T-helper 17 cell (primary cell): ENCODE measurements at regions not wholly inside any gene's neighbourhood (a gene's known extent, or its start where the extent isn't known, plus 50 kb on each side); places are given as distances from the start of the nearest gene placed in this dataset.

Experiments
- ATAC-seq: fragments of 150-1000 bp; cut with Tn5 transposase; 2 replicates; pipeline ENCODE4 v1.10.0; 2021; ENCODE audit warnings: mild to moderate bottlenecking, moderate library complexity
- DNase-seq, 3 donors: peaks; one replicate each; pipeline versions ENCODE4 v3.0.0 to v3.0.0-alpha.2; 2020 to 2021
- H3K9me3 ChIP-seq: one replicate; pipeline ENCODE4 v1.7.0; 2013; ENCODE audit warnings: low read length, mild to moderate bottlenecking; ENCODE audit not compliant: control insufficient read depth, poor library complexity, severe bottlenecking
- H3K27ac Mint-ChIP-seq: one replicate; pipeline ENCODE4 v1.8.0; 2022; ENCODE audit warnings: mild to moderate bottlenecking, moderate library complexity, mixed read lengths
- H3K27me3 Mint-ChIP-seq: one replicate; pipeline ENCODE4 v1.8.0; 2022; ENCODE audit warnings: mixed read lengths
- H3K36me3 Mint-ChIP-seq: one replicate; pipeline ENCODE4 v1.8.0; 2022; ENCODE audit warnings: low read depth, mixed read lengths
- H3K4me1 Mint-ChIP-seq: one replicate; pipeline ENCODE4 v1.8.0; 2022; ENCODE audit warnings: mild to moderate bottlenecking, mixed read lengths
- H3K4me3 Mint-ChIP-seq: one replicate; pipeline ENCODE4 v1.8.0; 2022; ENCODE audit warnings: mild to moderate bottlenecking, moderate library complexity, mixed read lengths

DNA sequence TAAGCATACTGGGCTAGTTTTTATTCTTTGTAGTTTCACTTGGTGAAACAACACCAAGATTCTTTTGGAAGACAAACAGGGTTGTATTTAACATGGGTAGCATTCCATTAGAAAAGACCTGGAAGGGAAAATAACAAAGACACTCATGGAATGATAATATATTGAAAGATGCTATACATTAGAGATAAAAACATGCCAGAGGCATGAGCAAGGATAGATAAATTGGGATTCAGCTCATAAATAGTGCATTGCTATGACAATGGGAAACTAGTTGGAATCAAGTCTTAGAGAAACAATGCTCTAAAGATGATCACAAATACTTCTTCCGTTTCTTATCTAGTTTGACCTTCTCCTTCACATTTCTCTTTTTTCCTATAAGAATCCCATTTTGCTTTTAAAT lies 677.4 kb downstream of the ZNF385D start:
- no peak for ATAC-seq
- H3K9me3 ChIP-seq, result no peaks in the 10 kb centered on the region
- H3K4me1 Mint-ChIP-seq, result no peaks in the 10 kb centered on the region
- H3K36me3 Mint-ChIP-seq, result peaks cover 3% of the 10 kb centered on the region
- H3K27me3 Mint-ChIP-seq, result no peaks in the 10 kb centered on the region
- H3K4me3 Mint-ChIP-seq, result no peak overlapping the region
- no peak overlapping the region for H3K27ac Mint-ChIP-seq
- no peak for DNase-seq

DNA sequence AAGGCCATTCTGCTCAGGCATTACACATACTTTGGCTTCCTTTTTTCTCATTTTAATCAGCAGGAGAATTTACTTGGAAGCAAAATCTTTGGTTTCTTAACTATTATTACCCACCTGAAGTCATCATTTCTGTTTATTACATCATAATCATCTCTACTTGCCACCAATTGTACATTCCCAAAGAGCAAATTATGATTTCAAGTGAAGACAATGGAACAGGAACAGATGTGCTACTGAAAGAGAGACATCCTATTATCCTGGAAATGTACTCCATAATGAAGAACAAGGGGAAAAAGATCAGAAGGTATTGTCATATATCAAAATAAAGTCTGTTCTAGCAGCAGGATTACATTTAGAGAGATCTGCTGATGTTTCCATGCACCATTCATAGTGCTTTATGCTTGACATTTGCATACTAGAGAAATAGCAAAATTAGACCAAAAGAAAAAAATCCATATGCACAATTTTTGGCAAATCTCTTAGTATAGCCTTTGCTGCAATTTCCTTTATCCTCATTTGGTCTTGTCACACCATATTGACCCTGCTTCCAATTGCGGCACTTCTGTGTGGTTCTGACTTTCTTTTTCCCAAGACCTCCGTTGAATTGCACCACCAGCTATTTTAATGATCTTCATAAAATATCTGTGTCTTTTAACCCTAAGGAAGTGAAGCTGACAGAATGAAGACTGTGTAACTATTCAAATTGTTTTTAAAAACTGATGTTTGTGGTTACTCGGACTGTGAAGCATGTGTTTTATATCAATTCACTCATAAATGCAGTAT lies 683.8 kb downstream of the ZNF385D start:
- no peak for DNase-seq
- Mint-ChIP-seq H3K27me3 (no peaks in the 10 kb centered on the region), H3K27ac (no peak overlapping the region), H3K4me1 (no peaks in the 10 kb centered on the region), H3K36me3 (no peaks in the 10 kb centered on the region), H3K4me3 (no peak overlapping the region)
- H3K9me3 ChIP-seq, result no peaks in the 10 kb centered on the region
- no peak for ATAC-seq

DNA sequence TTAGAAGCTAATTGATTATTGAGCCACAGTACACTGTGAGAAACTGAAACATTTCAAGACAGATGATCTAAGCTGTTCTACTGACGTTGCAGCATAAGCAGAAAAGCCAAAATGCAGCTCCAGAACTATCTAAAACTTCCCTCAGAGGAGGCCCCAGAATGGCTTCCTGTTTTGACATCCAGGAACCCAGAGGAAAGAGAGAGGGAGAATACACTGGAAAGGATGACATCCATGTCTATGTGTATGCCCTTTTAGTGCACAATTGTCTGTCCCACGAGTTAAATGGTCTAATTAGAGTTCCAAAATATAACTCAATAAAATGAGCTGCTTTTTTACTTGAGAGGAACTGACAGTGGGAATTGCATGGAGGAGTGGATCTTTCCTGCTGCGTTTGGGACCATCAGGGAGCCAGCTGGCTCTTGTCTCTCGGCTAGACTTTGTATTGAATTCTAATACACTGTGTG lies 688.1 kb downstream of the ZNF385D start:
- Mint-ChIP-seq H3K27ac (no peak overlapping the region), H3K27me3 (no peaks in the 10 kb centered on the region), H3K36me3 (no peaks in the 10 kb centered on the region), H3K4me3 (no peak overlapping the region), H3K4me1 (no peaks in the 10 kb centered on the region)
- ATAC-seq (no peak), DNase-seq (no peak)
- no peaks in the 10 kb centered on the region for H3K9me3 ChIP-seq

- no peak for DNase-seq
- H3K4me1 Mint-ChIP-seq, result no peaks in the 10 kb centered on the region
- H3K27ac Mint-ChIP-seq, result no peak overlapping the region
- no peak for ATAC-seq
- no peaks in the 10 kb centered on the region for H3K27me3 Mint-ChIP-seq
- H3K36me3 Mint-ChIP-seq, result no peaks in the 10 kb centered on the region
- H3K9me3 ChIP-seq, result no peaks in the 10 kb centered on the region
- no peak overlapping the region for H3K4me3 Mint-ChIP-seq
Observed at GRCh38 chr3:21059404-21059803, 691.6 kb downstream of the ZNF385D start.

DNA sequence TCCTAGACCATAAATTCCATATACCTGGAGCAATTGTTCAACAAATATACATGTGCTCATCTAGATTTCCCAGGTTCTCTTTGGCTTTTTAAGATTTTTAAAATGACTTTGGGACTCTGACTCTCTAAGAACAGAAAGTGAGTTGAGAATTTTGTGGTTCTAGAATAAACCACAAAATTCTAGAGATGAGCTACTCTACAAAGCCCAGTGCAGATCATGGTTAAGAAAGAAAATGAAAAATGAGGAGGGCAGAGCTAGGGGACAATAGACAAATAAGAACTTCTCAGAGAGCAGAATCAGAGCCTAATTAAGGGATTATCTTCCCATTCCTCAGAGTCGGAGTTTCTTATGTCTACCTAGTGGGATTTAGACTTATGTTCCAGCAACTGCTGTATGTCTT lies 694.7 kb downstream of the ZNF385D start:
- no peaks in the 10 kb centered on the region for H3K4me1 Mint-ChIP-seq
- H3K27ac Mint-ChIP-seq, result no peak overlapping the region
- DNase-seq (no peak), ATAC-seq (no peak)
- no peaks in the 10 kb centered on the region for H3K36me3 Mint-ChIP-seq
- H3K4me3 Mint-ChIP-seq, result no peak overlapping the region
- no peaks in the 10 kb centered on the region for H3K9me3 ChIP-seq
- no peaks in the 10 kb centered on the region for H3K27me3 Mint-ChIP-seq

- Mint-ChIP-seq H3K36me3 (no peaks in the 10 kb centered on the region), H3K4me3 (no peak overlapping the region), H3K27ac (no peak overlapping the region), H3K27me3 (no peaks in the 10 kb centered on the region), H3K4me1 (no peaks in the 10 kb centered on the region)
- H3K9me3 ChIP-seq, result peaks cover 4% of the 10 kb centered on the region
- no peak for DNase-seq
- no peak for ATAC-seq
Observed at GRCh38 chr3:21055015-21055414, 696.0 kb downstream of the ZNF385D start.

- H3K9me3 ChIP-seq, result peaks cover 4% of the 10 kb centered on the region
- Mint-ChIP-seq H3K36me3 (no peaks in the 10 kb centered on the region), H3K4me1 (no peaks in the 10 kb centered on the region), H3K27me3 (no peaks in the 10 kb centered on the region), H3K27ac (no peak overlapping the region), H3K4me3 (no peak overlapping the region)
- no peak for DNase-seq
- ATAC-seq, result no peak
Observed at GRCh38 chr3:21054064-21054463, 696.9 kb downstream of the ZNF385D start.

GRCh38 chr3:21049334-21050062 lies 701.5 kb downstream of the ZNF385D start:
- Mint-ChIP-seq H3K4me3 (no peak overlapping the region), H3K27ac (no peak overlapping the region), H3K27me3 (no peaks in the 10 kb centered on the region), H3K36me3 (no peaks in the 10 kb centered on the region), H3K4me1 (no peaks in the 10 kb centered on the region)
- H3K9me3 ChIP-seq, result peaks cover 4% of the 10 kb centered on the region
- ATAC-seq (no peak), DNase-seq (no peak)

GRCh38 chr3:21043139-21043538 lies 707.9 kb downstream of the ZNF385D start:
- H3K4me3 Mint-ChIP-seq, result no peak overlapping the region
- ATAC-seq (no peak), DNase-seq (no peak)
- no peaks in the 10 kb centered on the region for H3K36me3 Mint-ChIP-seq
- H3K9me3 ChIP-seq, result peaks cover 5% of the 10 kb centered on the region
- H3K27me3 Mint-ChIP-seq, result no peaks in the 10 kb centered on the region
- no peak overlapping the region for H3K27ac Mint-ChIP-seq
- no peaks in the 10 kb centered on the region for H3K4me1 Mint-ChIP-seq

DNA sequence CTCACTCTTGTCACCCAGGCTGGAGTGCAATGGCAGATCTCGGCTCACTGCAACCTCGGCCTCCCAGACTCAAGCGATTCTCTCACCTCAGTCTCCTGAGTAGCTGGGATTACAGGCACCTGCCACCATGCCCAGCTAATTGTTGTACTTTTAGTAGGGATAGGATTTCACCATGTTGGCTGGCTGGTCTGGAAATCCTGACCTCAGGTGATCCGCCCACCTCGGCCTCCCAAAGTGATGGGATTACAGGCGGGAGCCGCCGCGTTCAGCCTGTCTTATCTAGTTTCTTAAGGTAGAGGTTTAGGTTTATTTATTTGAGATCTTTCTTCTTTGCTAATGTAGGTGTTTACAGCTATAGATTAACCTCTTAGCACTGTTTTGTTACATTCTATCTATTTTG lies 708.8 kb downstream of the ZNF385D start:
- Mint-ChIP-seq H3K36me3 (no peaks in the 10 kb centered on the region), H3K4me3 (no peak overlapping the region), H3K27ac (no peak overlapping the region), H3K27me3 (no peaks in the 10 kb centered on the region), H3K4me1 (no peaks in the 10 kb centered on the region)
- DNase-seq, result no peak
- peaks cover 5% of the 10 kb centered on the region for H3K9me3 ChIP-seq
- no peak for ATAC-seq

DNA sequence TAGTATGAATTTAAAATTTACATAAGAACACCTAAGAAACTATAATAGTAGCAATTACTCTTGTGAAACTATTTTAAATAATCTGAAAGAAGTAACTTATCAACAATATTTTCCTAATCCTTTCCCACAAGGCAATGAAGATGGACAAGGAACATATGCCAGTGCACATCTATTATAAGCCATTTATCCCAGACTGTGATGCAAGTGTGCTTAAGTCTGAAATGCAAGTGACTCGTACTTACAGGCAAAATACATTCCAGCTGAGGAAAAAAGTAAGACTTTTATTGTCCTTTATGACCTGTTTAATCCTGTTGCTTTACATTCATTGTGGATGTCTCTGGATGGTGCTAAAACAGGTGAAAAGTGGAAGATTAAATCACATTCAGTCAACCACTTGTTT lies 709.4 kb downstream of the ZNF385D start:
- no peaks in the 10 kb centered on the region for H3K27me3 Mint-ChIP-seq
- H3K9me3 ChIP-seq, result peaks cover 5% of the 10 kb centered on the region
- DNase-seq (no peak), ATAC-seq (no peak)
- H3K27ac Mint-ChIP-seq, result no peak overlapping the region
- H3K4me3 Mint-ChIP-seq, result no peak overlapping the region
- H3K4me1 Mint-ChIP-seq, result no peaks in the 10 kb centered on the region
- H3K36me3 Mint-ChIP-seq, result no peaks in the 10 kb centered on the region

GRCh38 chr3:21036888-21037287 lies 714.1 kb downstream of the ZNF385D start:
- DNase-seq, result no peak
- Mint-ChIP-seq H3K27ac (no peak overlapping the region), H3K27me3 (no peaks in the 10 kb centered on the region), H3K4me3 (no peak overlapping the region), H3K4me1 (no peaks in the 10 kb centered on the region), H3K36me3 (no peaks in the 10 kb centered on the region)
- H3K9me3 ChIP-seq, result peaks cover 2% of the 10 kb centered on the region
- no peak for ATAC-seq

DNA sequence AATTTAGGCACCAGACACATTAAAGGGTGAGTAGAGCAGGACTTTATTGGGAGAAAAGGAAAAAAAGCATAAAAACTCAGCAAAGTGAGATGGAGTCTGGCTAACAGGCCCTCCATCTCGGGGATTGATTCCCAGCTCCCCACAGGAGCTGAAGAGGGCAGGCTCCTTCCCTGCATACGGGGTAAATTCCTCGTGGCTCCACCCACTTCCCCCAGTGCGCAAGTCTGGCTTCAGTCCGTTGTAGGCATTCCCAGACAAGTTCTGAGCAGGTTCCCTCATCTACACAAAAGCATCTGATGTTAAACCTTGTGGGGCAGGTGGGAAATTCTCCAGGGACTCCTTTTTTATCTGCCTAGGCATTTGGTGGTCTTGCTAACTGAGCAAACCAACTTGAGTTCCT lies 722.6 kb downstream of the ZNF385D start:
- DNase-seq (no peak), ATAC-seq (no peak)
- no peaks in the 10 kb centered on the region for H3K4me1 Mint-ChIP-seq
- no peaks in the 10 kb centered on the region for H3K27me3 Mint-ChIP-seq
- H3K36me3 Mint-ChIP-seq, result no peaks in the 10 kb centered on the region
- no peak overlapping the region for H3K27ac Mint-ChIP-seq
- no peaks in the 10 kb centered on the region for H3K9me3 ChIP-seq
- no peak overlapping the region for H3K4me3 Mint-ChIP-seq

DNA sequence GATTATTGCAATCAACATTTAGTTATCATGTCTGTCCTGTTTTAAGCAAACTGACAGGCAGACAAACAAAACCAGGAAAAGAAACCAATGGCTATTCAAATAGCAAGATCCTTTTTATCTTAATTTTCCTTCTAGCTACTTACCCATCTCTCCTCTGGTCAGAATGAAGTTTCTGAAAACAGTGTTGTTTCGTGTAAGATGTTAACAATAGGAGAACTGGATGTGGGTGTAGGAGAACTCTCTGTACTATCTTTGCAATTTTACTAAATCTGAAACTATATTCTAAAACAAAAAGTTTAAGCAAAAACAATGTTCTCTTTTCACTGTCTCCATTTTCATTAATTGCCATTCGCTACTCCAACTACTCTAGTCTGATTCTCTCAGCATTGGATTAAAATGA lies 726.4 kb downstream of the ZNF385D start:
- ATAC-seq (no peak), DNase-seq (no peak)
- H3K36me3 Mint-ChIP-seq, result no peaks in the 10 kb centered on the region
- H3K4me3 Mint-ChIP-seq, result no peak overlapping the region
- no peaks in the 10 kb centered on the region for H3K27me3 Mint-ChIP-seq
- no peak overlapping the region for H3K27ac Mint-ChIP-seq
- no peaks in the 10 kb centered on the region for H3K4me1 Mint-ChIP-seq
- no peaks in the 10 kb centered on the region for H3K9me3 ChIP-seq
